Smooth muscle cell (in vitro differentiated cells): ENCODE measurements at regions not wholly inside any gene's neighbourhood (a gene's known extent, or its start where the extent isn't known, plus 50 kb on each side); places are given as distances from the start of the nearest gene placed in this dataset.

Experiments
- DNase-seq: peaks from one replicate; lab custom pipeline; 2025; ENCODE audit not compliant: unreplicated experiment; lab: John Stamatoyannopoulos, UW
- H2AFZ ChIP-seq: fragments of 200-600 bp; sonication (generic); 2 replicates; pipeline ENCODE4 v1.6.0; 2016; ENCODE audit warnings: antibody characterized with exemption, low read depth, mild to moderate bottlenecking
- H3F3A ChIP-seq: fragments of 200-600 bp; sonication (generic); 2 replicates; pipeline ENCODE4 v1.6.0; 2017; ENCODE audit warnings: antibody characterized with exemption, low read depth
- H3K27ac ChIP-seq: fragments of 200-600 bp; sonication (generic); 2 replicates; pipeline ENCODE4 v1.5.1; 2016; ENCODE audit warnings: low read depth, mild to moderate bottlenecking
- H3K27me3 ChIP-seq: fragments of 200-600 bp; sonication (generic); 2 replicates; pipeline ENCODE4 v1.6.1; 2016; ENCODE audit warnings: low read depth, mild to moderate bottlenecking
- H3K36me3 ChIP-seq: fragments of 200-600 bp; sonication (generic); 2 replicates; pipeline ENCODE4 v1.5.1; 2016; ENCODE audit warnings: low read depth
- H3K4me1 ChIP-seq: fragments of 200-600 bp; sonication (generic); 2 replicates; pipeline ENCODE4 v1.5.1; 2016; ENCODE audit warnings: low read depth
- H3K4me2 ChIP-seq: fragments of 200-600 bp; sonication (generic); 2 replicates; pipeline ENCODE4 v1.6.0; 2016; ENCODE audit warnings: mild to moderate bottlenecking
- H3K4me3 ChIP-seq: fragments of 200-600 bp; sonication (generic); 2 replicates; pipeline ENCODE4 v1.5.1; 2016; ENCODE audit warnings: mild to moderate bottlenecking
- H3K79me2 ChIP-seq: fragments of 200-600 bp; sonication (generic); 2 replicates; pipeline ENCODE4 v1.6.0; 2016; ENCODE audit warnings: low read depth, mild to moderate bottlenecking
- H3K9ac ChIP-seq: fragments of 200-600 bp; sonication (generic); 2 replicates; pipeline ENCODE4 v1.6.0; 2016; ENCODE audit warnings: low read depth
- H3K9me3 ChIP-seq: fragments of 200-600 bp; sonication (generic); replicated peaks from 2 replicates; pipeline ENCODE4 v1.5.1; 2016; ENCODE audit warnings: low read depth
- H4K20me1 ChIP-seq: fragments of 200-600 bp; sonication (generic); 2 replicates; pipeline ENCODE4 v1.6.0; 2016; ENCODE audit warnings: low read depth
- CTCF ChIP-seq: fragments of 200-600 bp; sonication (generic); IDR thresholded peaks from 2 replicates; pipeline ENCODE4 v1.5.1; 2017; ENCODE audit warnings: borderline replicate concordance, mild to moderate bottlenecking, antibody characterized with exemption; ENCODE audit not compliant: insufficient read depth, poor library complexity, severe bottlenecking
- WGBS: methylation state at CpG from one replicate; pipeline ENCODE4 v1.1.7; 2016; ENCODE audit warnings: low lambda C conversion rate; 5-methylcytosine and 5-hydroxymethylcytosine counted together

- TF ChIP-seq CTCF, result no peak
- no peaks in the 10 kb centered on the region for H3K79me2 ChIP-seq
- no peaks in the 10 kb centered on the region for H3K9me3 ChIP-seq
- no peaks in the 10 kb centered on the region for H3F3A ChIP-seq
- H4K20me1 ChIP-seq, result no peaks in the 10 kb centered on the region
- peaks cover 9% of the 10 kb centered on the region for H3K4me1 ChIP-seq
- H3K4me2 ChIP-seq, result no peak overlapping the region
- H3K4me3 ChIP-seq, result no peak overlapping the region
- DNase-seq, result no peak
- WGBS, result 45% methylated on average over 7 of the region's 7 CpGs
- H2AFZ ChIP-seq, result no peak overlapping the region
- H3K36me3 ChIP-seq, result no peaks in the 10 kb centered on the region
- H3K27me3 ChIP-seq, result no peaks in the 10 kb centered on the region
- H3K9ac ChIP-seq, result no peak overlapping the region
- no peak overlapping the region for H3K27ac ChIP-seq
These were observed 179.1 kb downstream of the HAUS1 start for GRCh38 chr18:46283268-46283667.

- H3F3A ChIP-seq, result no peaks in the 10 kb centered on the region
- no peak overlapping the region for H3K9ac ChIP-seq
- no peaks in the 10 kb centered on the region for H3K27me3 ChIP-seq
- WGBS, result 39% methylated on average over 4 of the region's 4 CpGs
- DNase-seq, result no peak
- H3K36me3 ChIP-seq, result no peaks in the 10 kb centered on the region
- no peak for TF ChIP-seq CTCF
- no peak overlapping the region for H3K4me3 ChIP-seq
- no peaks in the 10 kb centered on the region for H3K9me3 ChIP-seq
- no peaks in the 10 kb centered on the region for H4K20me1 ChIP-seq
- H2AFZ ChIP-seq, result no peak overlapping the region
- peaks cover 9% of the 10 kb centered on the region for H3K4me1 ChIP-seq
- no peak overlapping the region for H3K27ac ChIP-seq
- no peak overlapping the region for H3K4me2 ChIP-seq
- no peaks in the 10 kb centered on the region for H3K79me2 ChIP-seq
These were observed 179.7 kb downstream of the HAUS1 start for GRCh38 chr18:46283895-46284295.

DNA sequence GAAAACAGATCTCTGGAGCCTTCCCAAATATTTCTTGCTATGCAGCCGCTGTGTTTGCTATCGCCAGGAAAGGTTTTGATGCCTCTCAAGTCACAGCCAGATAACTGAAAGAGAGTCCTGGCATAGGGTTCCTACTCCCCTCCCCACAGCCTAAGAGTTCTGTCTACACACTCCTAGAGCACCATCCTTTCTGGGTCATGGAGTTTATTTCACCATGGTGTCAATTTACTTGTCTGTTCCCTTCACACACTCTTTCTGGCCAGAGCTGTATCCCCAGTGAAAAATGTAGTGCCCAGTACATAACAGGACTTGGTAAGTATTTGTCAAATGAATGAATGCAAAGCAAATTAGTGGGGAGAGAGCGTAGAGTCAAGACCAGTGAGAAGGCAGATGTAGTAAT is 185.3 kb downstream of the HAUS1 start:
- WGBS, result 97% methylated on average over 3 of the region's 3 CpGs
- H3K9me3 ChIP-seq, result no peaks in the 10 kb centered on the region

More for the DNA sequence above, 185.3 kb downstream of the HAUS1 start:
- H4K20me1 ChIP-seq, result no peaks in the 10 kb centered on the region
- no peak for DNase-seq
- no peak overlapping the region for H2AFZ ChIP-seq
- no peaks in the 10 kb centered on the region for H3K36me3 ChIP-seq
- H3F3A ChIP-seq, result no peaks in the 10 kb centered on the region
- H3K27ac ChIP-seq, result no peak overlapping the region
- H3K79me2 ChIP-seq, result no peaks in the 10 kb centered on the region
- H3K27me3 ChIP-seq, result no peaks in the 10 kb centered on the region
- no peak for TF ChIP-seq CTCF
- no peak overlapping the region for H3K9ac ChIP-seq
- H3K4me2 ChIP-seq, result no peak overlapping the region
- H3K4me3 ChIP-seq, result no peak overlapping the region
- no peaks in the 10 kb centered on the region for H3K4me1 ChIP-seq
